Osteocyte (in vitro differentiated cells): ENCODE measurements at regions not wholly inside any gene's neighbourhood (a gene's known extent, or its start where the extent isn't known, plus 50 kb on each side); places are given as distances from the start of the nearest gene placed in this dataset.
"Not testable (repeated sequence)": the region's sequence is repeated elsewhere in the genome, so short reads cannot be mapped to it uniquely, and the experiment has no call there.

Experiments used
- DNase-seq: peaks from one replicate; pipeline ENCODE4 v3.0.0; 2021; ENCODE audit warnings: mixed read lengths; ENCODE audit not compliant: unreplicated experiment; ENCODE audit errors: extremely low spot score
- H3K27ac Mint-ChIP-seq: one replicate; pipeline ENCODE4 v1.8.0; 2021; ENCODE audit warnings: mild to moderate bottlenecking, mixed read lengths; ENCODE audit not compliant: unreplicated experiment
- H3K27me3 Mint-ChIP-seq: one replicate; pipeline ENCODE4 v1.8.0; 2021; ENCODE audit warnings: mixed read lengths; ENCODE audit not compliant: unreplicated experiment
- H3K36me3 Mint-ChIP-seq: one replicate; pipeline ENCODE4 v1.8.0; 2021; ENCODE audit warnings: mixed read lengths; ENCODE audit not compliant: unreplicated experiment
- H3K4me1 Mint-ChIP-seq: one replicate; pipeline ENCODE4 v1.8.0; 2021; ENCODE audit warnings: mixed read lengths; ENCODE audit not compliant: unreplicated experiment
- H3K4me3 Mint-ChIP-seq: one replicate; pipeline ENCODE4 v1.8.0; 2021; ENCODE audit warnings: mild to moderate bottlenecking, moderate library complexity, mixed read lengths; ENCODE audit not compliant: unreplicated experiment
- H3K9me3 Mint-ChIP-seq: one replicate; pipeline ENCODE4 v1.8.0; 2021; ENCODE audit warnings: mixed read lengths; ENCODE audit not compliant: unreplicated experiment
- TF ChIP-seq, protein P1 (sequence below): fragments of 200-600 bp; sonication (generic); IDR thresholded peaks from 2 replicates; pipeline ENCODE4 v1.5.0; 2021; ENCODE audit warnings: antibody characterized with exemption, mild to moderate bottlenecking, moderate library complexity

DNA sequence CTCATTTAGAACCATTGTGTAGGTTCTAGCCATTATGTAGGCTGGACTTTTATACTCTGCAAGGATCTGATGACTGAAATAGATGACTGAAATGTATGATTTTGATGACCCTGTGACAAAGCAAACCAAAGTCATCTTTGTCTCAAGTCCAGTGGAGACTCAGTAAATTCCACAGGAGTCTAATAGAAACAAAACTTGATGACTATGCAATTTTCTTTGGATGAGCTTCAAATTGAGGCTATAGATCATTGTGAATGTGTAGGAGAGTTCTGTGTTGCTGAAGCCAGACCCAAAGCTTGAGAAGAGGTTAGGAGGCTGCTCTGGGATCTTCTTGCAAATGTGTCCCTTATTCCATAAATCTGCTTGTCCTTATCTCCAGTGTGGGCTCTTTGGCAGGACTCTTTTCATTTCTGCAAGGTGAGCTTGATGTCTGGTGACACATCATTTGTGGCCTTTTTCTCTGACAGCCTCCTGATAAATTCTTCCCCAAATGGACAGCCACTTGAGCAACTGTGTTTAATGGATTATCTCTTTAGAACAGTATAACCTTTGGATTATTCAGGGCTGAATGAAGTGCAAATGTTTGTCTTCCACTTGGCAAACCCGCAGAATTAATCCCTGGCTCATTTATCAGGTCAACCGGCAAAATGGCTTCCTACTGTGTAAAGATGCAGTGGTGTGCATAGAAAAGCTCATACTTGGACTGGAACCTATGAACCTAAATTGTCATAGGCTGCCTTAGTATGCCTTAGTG, 235.1 kb upstream of the ANKH start:
- DNase-seq, result no peak
- Mint-ChIP-seq H3K36me3 (no peaks in the 10 kb centered on the region), H3K27ac (no peak overlapping the region), H3K4me3 (no peak overlapping the region), H3K9me3 (no peaks in the 10 kb centered on the region), H3K4me1 (no peaks in the 10 kb centered on the region), H3K27me3 (peaks cover 39% of the 10 kb centered on the region)
- TF ChIP-seq, protein P1, sequence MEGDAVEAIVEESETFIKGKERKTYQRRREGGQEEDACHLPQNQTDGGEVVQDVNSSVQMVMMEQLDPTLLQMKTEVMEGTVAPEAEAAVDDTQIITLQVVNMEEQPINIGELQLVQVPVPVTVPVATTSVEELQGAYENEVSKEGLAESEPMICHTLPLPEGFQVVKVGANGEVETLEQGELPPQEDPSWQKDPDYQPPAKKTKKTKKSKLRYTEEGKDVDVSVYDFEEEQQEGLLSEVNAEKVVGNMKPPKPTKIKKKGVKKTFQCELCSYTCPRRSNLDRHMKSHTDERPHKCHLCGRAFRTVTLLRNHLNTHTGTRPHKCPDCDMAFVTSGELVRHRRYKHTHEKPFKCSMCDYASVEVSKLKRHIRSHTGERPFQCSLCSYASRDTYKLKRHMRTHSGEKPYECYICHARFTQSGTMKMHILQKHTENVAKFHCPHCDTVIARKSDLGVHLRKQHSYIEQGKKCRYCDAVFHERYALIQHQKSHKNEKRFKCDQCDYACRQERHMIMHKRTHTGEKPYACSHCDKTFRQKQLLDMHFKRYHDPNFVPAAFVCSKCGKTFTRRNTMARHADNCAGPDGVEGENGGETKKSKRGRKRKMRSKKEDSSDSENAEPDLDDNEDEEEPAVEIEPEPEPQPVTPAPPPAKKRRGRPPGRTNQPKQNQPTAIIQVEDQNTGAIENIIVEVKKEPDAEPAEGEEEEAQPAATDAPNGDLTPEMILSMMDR, result no peak

DNA sequence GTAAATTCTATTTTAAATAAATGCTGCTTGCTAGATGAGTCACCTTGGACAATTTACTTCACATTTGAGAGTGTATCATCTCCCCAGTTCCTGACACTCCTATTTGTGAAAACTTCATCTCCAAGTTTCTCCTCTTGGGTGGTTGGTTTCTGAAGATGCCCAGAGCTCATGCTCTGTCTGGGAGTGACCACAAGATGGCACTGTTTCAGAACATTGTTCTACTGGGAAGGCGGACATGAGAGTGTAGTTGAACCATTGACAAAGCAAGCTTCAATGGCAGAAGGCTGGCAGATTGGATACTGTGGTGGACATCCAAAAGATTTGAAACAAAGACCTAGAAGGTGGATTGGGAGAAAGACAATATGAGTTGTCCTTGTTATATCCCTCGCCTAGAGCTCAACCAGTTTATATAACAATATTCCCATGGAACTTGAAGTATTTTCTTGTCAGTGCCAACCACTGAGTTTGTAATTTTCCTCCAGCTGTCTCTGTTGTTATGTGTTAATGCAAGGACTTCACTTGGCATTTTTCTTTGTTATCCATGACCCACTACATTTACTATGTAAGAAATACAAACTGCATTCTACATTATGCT, 234.3 kb upstream of the ANKH start:
- Mint-ChIP-seq H3K27me3 (peaks cover 36% of the 10 kb centered on the region), H3K27ac (no peak overlapping the region), H3K36me3 (no peaks in the 10 kb centered on the region), H3K4me1 (no peaks in the 10 kb centered on the region), H3K9me3 (peaks cover under 1% of the 10 kb centered on the region), H3K4me3 (no peak overlapping the region)
- no peak for DNase-seq
- TF ChIP-seq, protein P1, result peak; percentile 81

DNA sequence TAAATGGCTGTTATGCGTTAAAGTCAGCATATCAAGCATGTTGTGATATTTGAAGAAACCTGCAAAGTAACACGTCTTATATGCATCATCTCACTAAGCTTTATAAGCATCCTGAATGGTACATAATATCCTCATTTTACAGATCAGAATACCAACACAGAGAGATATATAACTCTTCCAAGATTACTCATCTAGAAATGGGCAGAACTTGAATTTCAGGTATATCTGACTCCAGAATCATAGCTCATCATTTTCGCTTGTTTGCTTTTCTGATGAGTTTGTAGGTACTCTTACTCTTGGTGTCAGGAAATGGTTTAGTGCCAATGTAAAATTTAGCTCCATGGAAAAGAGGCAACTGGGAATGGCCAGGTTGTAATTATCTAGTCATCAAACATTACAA, 232.3 kb upstream of the ANKH start:
- TF ChIP-seq, protein P1, result no peak
- no peak overlapping the region for H3K4me3 Mint-ChIP-seq
- no peaks in the 10 kb centered on the region for H3K36me3 Mint-ChIP-seq
- no peak for DNase-seq
- peaks cover 45% of the 10 kb centered on the region for H3K27me3 Mint-ChIP-seq
- H3K9me3 Mint-ChIP-seq, result peaks cover 4% of the 10 kb centered on the region
- no peak overlapping the region for H3K27ac Mint-ChIP-seq
- H3K4me1 Mint-ChIP-seq, result no peaks in the 10 kb centered on the region

DNA sequence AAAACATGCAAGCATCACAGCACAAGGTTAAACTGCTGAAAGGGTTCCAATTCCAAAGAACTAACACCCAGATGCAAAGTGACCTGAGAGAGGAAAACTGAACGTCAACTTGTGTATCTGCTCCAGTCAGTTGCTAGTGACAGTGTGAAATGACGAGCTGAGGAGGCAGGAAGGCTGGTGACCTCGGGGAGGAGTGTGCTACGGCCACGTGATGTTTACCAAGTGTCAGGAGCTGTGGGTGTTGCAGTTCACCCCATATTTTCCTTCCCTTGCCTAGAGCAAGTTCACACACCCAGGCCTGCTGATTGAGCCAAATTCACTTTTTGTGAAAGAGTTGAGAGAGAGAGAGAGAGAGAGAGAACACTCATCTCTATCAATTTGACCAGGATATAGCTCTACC, 231.6 kb upstream of the ANKH start:
- H3K27me3 Mint-ChIP-seq, result peaks cover 42% of the 10 kb centered on the region
- no peaks in the 10 kb centered on the region for H3K36me3 Mint-ChIP-seq
- no peak overlapping the region for H3K27ac Mint-ChIP-seq
- H3K9me3 Mint-ChIP-seq, result peaks cover 4% of the 10 kb centered on the region
- TF ChIP-seq, protein P1, result no peak
- H3K4me1 Mint-ChIP-seq, result no peaks in the 10 kb centered on the region
- H3K4me3 Mint-ChIP-seq, result no peak overlapping the region
- no peak for DNase-seq

DNA sequence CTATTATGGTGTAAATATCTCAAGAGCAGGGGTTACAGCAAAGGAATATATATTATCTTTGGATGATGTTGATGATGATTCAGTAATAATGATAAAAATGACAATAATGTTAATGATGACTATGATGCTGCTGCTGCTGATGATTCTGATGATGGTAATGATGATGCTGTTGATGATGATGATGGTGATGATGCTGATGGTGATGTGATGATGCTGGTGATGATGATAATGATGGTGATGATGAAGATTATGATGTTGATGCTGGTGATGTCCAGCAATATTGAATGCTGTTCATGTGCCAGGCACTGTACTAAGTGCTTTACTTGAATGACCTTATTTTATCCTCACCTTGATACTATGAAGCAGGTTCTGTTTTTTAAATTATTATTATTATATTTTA, 226.0 kb upstream of the ANKH start:
- H3K4me3 Mint-ChIP-seq, result no peak overlapping the region
- no peaks in the 10 kb centered on the region for H3K4me1 Mint-ChIP-seq
- no peaks in the 10 kb centered on the region for H3K36me3 Mint-ChIP-seq
- no peak overlapping the region for H3K27ac Mint-ChIP-seq
- peaks cover 4% of the 10 kb centered on the region for H3K9me3 Mint-ChIP-seq
- no peak for DNase-seq
- TF ChIP-seq, protein P1, result no peak
- H3K27me3 Mint-ChIP-seq, result peaks cover 9% of the 10 kb centered on the region

DNA sequence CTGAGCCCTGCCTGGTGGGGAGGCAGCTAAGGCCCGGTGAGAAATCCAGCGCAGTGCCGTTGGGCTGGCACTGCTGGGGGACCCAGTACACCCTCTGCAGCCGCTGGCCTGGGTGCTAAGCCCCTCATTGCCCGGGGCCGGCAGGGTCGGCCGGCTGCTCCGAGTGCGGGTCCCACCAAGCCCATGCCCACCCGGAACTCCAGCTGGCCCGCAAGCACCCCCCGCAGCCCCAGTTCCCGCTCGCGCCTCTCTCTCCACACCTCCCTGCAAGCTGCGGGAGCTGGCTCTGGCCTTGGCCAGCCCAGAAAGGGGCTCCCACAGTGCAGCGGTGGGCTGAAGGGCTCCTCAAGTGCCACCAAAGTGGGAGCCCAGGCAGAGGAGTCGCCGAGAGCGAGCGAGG, 225.1 kb upstream of the ANKH start:
- not testable (repeated sequence) for DNase-seq, H3K4me3 Mint-ChIP-seq, H3K36me3 Mint-ChIP-seq, H3K27ac Mint-ChIP-seq, H3K27me3 Mint-ChIP-seq, H3K4me1 Mint-ChIP-seq, H3K9me3 Mint-ChIP-seq
